T-helper 2 cell (primary cell): ENCODE measurements at regions not wholly inside any gene's neighbourhood (a gene's known extent, or its start where the extent isn't known, plus 50 kb on each side); places are given as distances from the start of the nearest gene placed in this dataset.
"Not testable (repeated sequence)": the region's sequence is repeated elsewhere in the genome, so short reads cannot be mapped to it uniquely, and the experiment has no call there.

Source experiments
- DNase-seq, 5 experiments: peaks; one replicate each; pipeline versions ENCODE4 v3.0.0 to v3.0.0-alpha.2; 2012 to 2022

GRCh38 chr2:21804151-21804550, 680.4 kb downstream of the TDRD15 start:
- DNase-seq = no peak

DNA sequence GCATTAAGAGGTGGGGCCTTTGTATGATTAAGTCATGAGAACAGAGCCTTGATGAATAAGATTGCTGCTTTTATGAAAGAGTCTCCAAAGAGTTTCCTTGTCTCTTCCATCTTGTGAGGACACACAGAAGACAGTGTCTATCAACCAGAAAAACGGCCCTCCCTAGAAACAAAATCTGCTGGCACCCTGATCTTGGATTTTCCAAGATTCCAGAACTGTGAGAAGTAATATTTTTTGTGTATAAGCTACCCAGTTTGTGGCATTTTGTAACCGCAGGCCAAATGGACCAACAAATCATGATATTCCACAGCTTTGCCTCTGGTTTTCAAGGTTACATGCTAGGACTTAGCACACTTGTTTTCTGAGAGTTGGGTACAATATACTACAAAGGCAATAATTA, 687.8 kb downstream of the TDRD15 start:
- DNase-seq = no peak

DNA sequence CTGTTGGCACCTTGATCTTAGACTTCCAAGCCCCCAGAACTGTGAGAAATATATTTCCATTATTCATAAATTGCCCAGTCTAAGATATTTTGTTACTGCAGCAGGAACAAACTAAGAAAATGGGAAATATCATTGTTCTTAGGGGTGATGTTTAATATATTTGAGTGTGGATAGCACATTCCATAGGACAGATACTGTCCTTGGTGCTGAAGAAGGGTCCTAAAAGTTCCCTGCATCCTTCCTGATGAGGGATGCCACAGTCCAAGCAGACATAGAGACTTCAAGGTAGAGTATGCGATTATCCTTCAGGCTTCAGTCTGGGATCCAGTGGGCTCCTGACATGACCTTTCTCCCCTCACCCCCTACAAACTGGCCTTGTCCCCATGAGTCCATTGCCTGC, 689.0 kb downstream of the TDRD15 start:
- no peak for DNase-seq

GRCh38 chr2:21814588-21815149, 690.9 kb downstream of the TDRD15 start:
- no peak for DNase-seq

DNA sequence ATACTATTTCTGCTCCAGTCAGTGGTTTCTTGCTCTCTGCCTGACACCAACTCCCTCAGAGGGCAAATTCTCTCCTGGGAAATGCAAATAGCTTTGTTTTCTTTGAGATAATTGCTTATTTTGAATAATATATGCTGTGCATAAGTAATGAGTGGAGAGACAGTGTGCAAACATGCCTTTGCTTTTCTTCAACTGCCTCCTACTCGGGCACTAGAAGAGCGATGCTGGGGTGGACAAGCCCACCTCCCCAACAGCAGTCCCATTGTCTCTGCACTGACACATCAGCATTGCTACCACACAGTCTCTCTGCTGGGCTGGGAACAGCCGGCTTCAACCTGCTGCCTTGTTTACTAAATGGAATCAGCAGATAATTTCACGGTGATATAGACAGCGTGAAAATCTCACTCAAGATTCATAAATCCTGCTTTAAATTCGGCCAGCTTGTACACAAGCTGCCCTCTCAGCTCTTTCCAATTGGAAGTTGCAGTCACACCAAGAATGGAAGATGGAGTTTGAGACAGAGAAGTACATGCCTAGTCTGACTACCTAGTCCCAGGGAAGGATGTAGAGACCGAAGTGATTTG, 694.5 kb downstream of the TDRD15 start:
- no peak for DNase-seq

GRCh38 chr2:21819454-21819853, 695.7 kb downstream of the TDRD15 start:
- no peak for DNase-seq

DNA sequence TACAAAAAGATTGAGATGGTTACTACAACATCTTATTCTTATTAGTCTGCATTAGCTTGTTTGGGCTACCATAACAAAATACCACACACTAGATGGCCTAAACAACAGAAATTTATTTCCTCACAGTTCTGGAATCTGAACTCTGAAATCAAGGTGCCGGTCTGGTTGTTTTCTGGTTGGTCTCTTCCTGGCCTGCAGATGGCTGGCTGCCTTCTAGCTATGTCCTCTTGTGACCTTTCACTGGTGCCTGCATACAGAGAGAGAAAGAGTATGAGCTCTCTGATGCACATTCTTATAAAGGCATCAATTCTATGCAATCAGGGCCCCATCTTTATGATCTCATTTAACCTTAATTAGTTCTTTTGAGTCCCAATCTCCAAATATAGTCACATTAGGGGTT, 696.5 kb downstream of the TDRD15 start:
- DNase-seq = no peak

GRCh38 chr2:21821672-21822227, 698.0 kb downstream of the TDRD15 start:
- no peak for DNase-seq

- DNase-seq = no peak
Observed at GRCh38 chr2:21822505-21822904, 698.7 kb downstream of the TDRD15 start.

GRCh38 chr2:21833767-21834166, 710.0 kb downstream of the TDRD15 start:
- no peak for DNase-seq

- no peak for DNase-seq
Observed at GRCh38 chr2:21836261-21836660, 712.5 kb downstream of the TDRD15 start.

- no peak for DNase-seq
Observed at GRCh38 chr2:21836719-21837118, 713.0 kb downstream of the TDRD15 start.

DNA sequence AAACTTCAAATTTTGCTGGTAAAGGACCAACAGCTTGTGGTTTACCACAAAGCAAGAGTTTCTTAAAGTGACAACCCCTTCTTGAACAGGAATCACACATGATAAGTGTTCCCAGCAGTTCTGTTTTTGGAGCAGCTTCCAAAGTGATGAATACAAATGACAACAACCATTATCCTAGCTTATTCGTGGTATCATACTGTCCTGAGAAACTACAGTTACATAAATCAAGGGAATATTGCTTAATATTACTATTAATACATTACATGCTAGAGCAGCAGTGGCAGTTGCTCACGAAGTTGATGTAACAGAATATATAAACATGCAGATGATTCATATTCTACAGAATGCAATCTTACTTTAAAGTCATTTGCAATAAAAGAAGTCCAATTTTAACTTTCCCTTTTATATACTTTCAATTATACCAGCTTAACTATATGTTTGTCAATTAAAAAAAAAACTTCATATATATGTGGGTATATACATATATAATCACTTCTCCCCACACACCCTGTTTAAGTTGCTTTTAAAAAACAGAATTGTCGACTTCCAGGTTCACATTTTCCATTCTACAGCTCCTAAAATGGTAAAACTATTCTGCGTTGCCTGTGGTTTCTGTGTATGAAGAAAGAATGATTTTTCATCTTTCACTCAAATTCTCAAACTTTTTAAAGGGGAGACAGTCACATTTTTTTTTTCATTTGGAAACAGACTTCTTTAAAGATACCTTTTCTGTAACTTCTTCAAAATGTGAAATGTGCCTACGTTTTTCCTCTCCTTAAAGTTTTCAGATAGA, 713.6 kb downstream of the TDRD15 start:
- DNase-seq = no peak

DNA sequence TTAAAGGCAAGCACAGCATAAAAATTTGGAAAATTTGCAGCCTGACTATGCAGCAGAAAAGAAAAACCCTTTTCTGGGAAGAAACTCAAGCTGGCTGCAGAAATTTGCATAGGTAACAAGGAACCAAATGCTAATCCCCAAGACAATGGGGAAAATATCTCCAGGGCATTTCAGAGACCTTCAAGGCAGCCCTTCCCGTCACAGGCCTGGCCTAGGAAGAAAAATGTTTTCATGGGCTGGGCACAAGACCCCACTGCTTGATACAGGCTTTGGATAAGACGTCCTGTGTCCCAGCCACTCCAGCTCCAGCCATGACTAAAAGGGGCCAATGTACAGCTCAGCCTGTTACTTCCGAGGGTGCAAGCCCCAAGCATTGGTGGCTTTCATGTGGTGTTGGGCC, 717.6 kb downstream of the TDRD15 start:
- DNase-seq = no peak

DNA sequence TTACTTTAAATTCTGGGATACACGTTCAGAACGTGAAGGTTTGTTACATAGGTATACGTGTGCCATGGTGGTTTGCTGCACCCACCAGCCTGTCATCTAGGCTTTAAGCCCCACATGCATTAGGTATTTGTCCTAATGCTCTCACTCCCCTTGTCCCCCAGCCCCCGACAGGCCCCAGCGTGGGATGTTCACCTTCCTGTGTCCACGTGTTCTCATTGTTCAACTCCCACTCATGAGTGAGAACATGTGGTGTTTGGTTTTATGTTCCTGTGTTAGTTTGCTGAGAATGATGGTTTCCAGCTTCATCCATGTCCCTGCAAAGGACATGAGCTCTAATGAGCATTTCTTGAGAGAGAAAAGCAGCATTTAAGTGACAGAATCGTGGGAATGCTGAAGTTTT, 726.6 kb downstream of the TDRD15 start:
- DNase-seq = not testable (repeated sequence)

DNA sequence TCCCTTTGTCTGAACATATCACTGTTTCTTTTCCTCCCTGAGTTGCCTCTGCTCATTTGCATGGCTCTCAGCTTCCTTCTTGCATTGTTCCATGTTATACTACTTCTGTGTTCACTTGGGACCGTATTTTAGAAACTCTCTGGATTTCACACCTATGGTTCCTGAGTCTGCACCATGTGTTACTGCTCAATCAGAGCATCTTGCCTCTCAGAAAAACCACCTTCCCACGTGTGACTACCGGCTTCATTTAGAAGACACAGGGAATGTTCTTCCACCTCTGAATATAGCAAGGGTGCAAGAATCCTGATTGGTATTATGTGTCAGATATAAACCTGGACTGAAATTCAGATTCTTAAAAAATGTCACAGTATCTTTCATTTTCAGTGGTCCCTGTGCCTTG, 731.2 kb downstream of the TDRD15 start:
- no peak for DNase-seq

DNA sequence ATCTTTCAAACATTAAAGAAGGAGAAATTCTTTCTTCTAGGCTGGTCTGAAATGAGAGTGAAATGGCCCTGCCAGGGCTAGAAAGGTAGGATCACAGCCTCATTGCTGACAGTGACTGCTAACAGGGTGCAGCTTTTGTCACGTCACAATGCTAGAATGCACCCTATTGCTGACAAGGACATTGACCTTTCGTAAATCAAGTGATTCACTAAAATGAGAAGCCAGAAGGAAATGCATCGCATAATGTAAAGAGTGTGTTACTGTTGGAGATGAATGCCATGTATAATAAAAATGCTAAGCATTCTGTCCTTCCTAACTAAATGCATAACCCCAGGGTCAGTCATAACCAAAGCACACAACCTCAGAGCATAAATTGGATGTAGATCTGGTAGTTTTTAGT, 732.9 kb downstream of the TDRD15 start:
- no peak for DNase-seq

- no peak for DNase-seq
Observed at GRCh38 chr2:21860907-21861306, 737.1 kb downstream of the TDRD15 start.

DNA sequence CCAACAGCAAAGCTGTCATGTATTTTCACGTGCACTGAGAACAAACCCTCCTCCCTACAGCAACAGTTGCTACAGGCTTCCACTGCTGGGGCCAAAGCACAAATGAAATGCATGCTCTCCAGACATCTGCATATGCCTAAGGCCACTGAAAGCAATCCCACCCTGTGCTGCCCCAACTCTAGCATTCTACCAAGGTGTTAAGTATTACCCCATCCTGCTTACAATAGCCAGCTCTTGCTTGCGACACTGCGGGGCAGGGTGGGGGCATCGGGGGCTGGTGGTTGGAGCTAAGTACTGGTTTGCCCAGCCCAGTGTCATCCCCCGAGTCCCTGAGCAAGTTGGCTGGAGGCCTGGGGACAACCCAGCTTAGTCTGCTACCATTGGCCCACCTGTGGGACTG, 742.5 kb downstream of the TDRD15 start:
- DNase-seq = no peak

GRCh38 chr2:21887881-21888280, 764.1 kb downstream of the TDRD15 start:
- no peak for DNase-seq

GRCh38 chr2:21890041-21890440, 766.3 kb downstream of the TDRD15 start:
- no peak for DNase-seq

DNA sequence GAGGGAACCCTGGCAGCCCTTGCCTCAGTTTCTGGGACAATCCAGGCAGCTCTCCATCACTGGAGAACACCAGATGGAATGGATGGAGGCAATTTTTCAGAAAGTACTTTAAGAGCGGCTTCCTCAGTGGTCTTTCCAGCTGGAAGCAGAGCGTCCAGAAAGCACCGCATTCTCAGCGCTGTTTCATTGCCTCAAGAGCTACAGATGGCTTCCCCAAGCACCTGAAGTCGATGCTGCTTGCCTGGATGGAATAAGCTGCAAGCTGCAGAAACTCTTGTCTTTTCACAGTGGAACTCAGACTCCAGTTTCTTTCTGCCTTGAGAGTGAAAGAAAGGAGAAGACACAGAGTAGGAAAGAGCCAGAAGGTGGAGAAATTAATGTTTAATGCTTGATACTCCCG, 766.9 kb downstream of the TDRD15 start:
- DNase-seq = no peak

- DNase-seq = no peak
Observed at GRCh38 chr2:21891191-21891590, 767.4 kb downstream of the TDRD15 start.

GRCh38 chr2:21892140-21892539, 768.4 kb downstream of the TDRD15 start:
- no peak for DNase-seq
